ENCODE measurements at regions not wholly inside any gene's neighbourhood (a gene's known extent, or its start where the extent isn't known, plus 50 kb on each side); places are given as distances from the start of the nearest gene placed in this dataset.
"Not testable (repeated sequence)": the region's sequence is repeated elsewhere in the genome, so short reads cannot be mapped to it uniquely, and the experiment has no call there.

- Histone ChIP-seq H4K20me1 (no peaks in the 10 kb centered on the region), H3K27ac (no peak overlapping the region), H3K4me2 (no peak overlapping the region), H3K27me3 (no peaks in the 10 kb centered on the region), H3K4me3 (no peak overlapping the region), H3K9me3 (replicated peaks in 1 of 11) (peaks cover 4 to 18% (median 9%) of the 10 kb centered on the region in 11 experiments; a peak in 15 of 22 replicates), H3K36me3 (no peaks in the 10 kb centered on the region), H3K4me1 (peaks cover 0 to 10% (median 0%) of the 10 kb centered on the region in 10 experiments; a peak in 6 of 20 replicates), H3K9ac (no peak overlapping the region)
- no peak for TF ChIP-seq Cebpa-rat (IDR thresholded peaks at IDR 0.05)
Observed at GRCh38 chr4:148854203-148854602, 412.0 kb upstream of the NR3C2 start.

- no peaks in the 10 kb centered on the region for H3K36me3 ChIP-seq
- no peak overlapping the region for H3K27ac ChIP-seq
- H4K20me1 ChIP-seq = no peaks in the 10 kb centered on the region
- peaks cover 4 to 18% (median 9%) of the 10 kb centered on the region in 11 experiments; a peak in 15 of 22 replicates for H3K9me3 ChIP-seq (replicated peaks in 1 of 11)
- no peak for TF ChIP-seq Cebpa-rat (IDR thresholded peaks at IDR 0.05)
- peak overlapping the region in 3 of 11 experiments; percentile 4 to 34 (median 14); a peak in 5 of 22 replicates for H3K4me2 ChIP-seq
- H3K27me3 ChIP-seq = no peaks in the 10 kb centered on the region
- H3K4me3 ChIP-seq = no peak overlapping the region
- peaks cover 0 to 10% (median 0%) of the 10 kb centered on the region in 10 experiments; a peak in 6 of 20 replicates for H3K4me1 ChIP-seq
- H3K9ac ChIP-seq = no peak overlapping the region
Observed at GRCh38 chr4:148852092-148852699, 410.0 kb upstream of the NR3C2 start.

GRCh38 chr4:148850257-148850995 lies 408.2 kb upstream of the NR3C2 start:
- H3K4me2 ChIP-seq = no peak overlapping the region
- no peak overlapping the region for H3K4me3 ChIP-seq
- peaks cover 0 to 9% (median 6%) of the 10 kb centered on the region in 11 experiments; a peak in 9 of 22 replicates for H3K9me3 ChIP-seq (replicated peaks in 1 of 11)
- peaks cover 3 to 13% (median 11%) of the 10 kb centered on the region in 10 experiments; a peak in 19 of 20 replicates for H3K4me1 ChIP-seq
- no peak for TF ChIP-seq Cebpa-rat (IDR thresholded peaks at IDR 0.05)
- no peaks in the 10 kb centered on the region for H4K20me1 ChIP-seq
- no peak overlapping the region for H3K9ac ChIP-seq
- no peaks in the 10 kb centered on the region for H3K27me3 ChIP-seq
- H3K36me3 ChIP-seq = no peaks in the 10 kb centered on the region
- H3K27ac ChIP-seq = no peak overlapping the region

GRCh38 chr4:148849581-148849980 lies 407.4 kb upstream of the NR3C2 start:
- Histone ChIP-seq H3K4me1 (peaks cover 4 to 20% (median 16%) of the 10 kb centered on the region in 10 experiments; a peak in 19 of 20 replicates), H3K27ac (no peak overlapping the region), H3K27me3 (no peaks in the 10 kb centered on the region), H3K36me3 (no peaks in the 10 kb centered on the region), H3K4me3 (no peak overlapping the region), H3K9me3 (replicated peaks in 1 of 11) (peaks cover 0 to 6% (median 3%) of the 10 kb centered on the region in 11 experiments; a peak in 7 of 22 replicates), H3K9ac (no peak overlapping the region), H3K4me2 (no peak overlapping the region), H4K20me1 (no peaks in the 10 kb centered on the region)
- TF ChIP-seq Cebpa-rat (IDR thresholded peaks at IDR 0.05) = no peak

GRCh38 chr4:148847544-148848255 lies 405.5 kb upstream of the NR3C2 start:
- Histone ChIP-seq H3K27me3 (no peaks in the 10 kb centered on the region), H3K4me3 (no peak overlapping the region), H3K4me2 (no peak overlapping the region), H3K27ac (no peak overlapping the region), H3K4me1 (peaks cover 5 to 23% (median 17%) of the 10 kb centered on the region in 10 experiments; a peak in 19 of 20 replicates), H3K9me3 (replicated peaks in 1 of 11) (no peaks in the 10 kb centered on the region), H4K20me1 (no peaks in the 10 kb centered on the region), H3K36me3 (no peaks in the 10 kb centered on the region), H3K9ac (no peak overlapping the region)
- no peak for TF ChIP-seq Cebpa-rat (IDR thresholded peaks at IDR 0.05)

GRCh38 chr4:148845609-148846008 lies 403.4 kb upstream of the NR3C2 start:
- Histone ChIP-seq H3K4me3 (no peak overlapping the region), H3K36me3 (no peaks in the 10 kb centered on the region), H3K9ac (no peak overlapping the region), H3K4me1 (peaks cover 4 to 25% (median 21%) of the 10 kb centered on the region in 10 experiments; a peak in 16 of 20 replicates), H3K27ac (no peak overlapping the region), H4K20me1 (no peaks in the 10 kb centered on the region), H3K9me3 (replicated peaks in 1 of 11) (no peaks in the 10 kb centered on the region), H3K4me2 (peak overlapping the region in 8 of 11 experiments; percentile 31 to 71 (median 52); a peak in 17 of 22 replicates), H3K27me3 (no peaks in the 10 kb centered on the region)
- TF ChIP-seq Cebpa-rat (IDR thresholded peaks at IDR 0.05) = no peak

- Histone ChIP-seq H3K36me3 (no peaks in the 10 kb centered on the region), H3K4me1 (peaks cover 4 to 25% (median 21%) of the 10 kb centered on the region in 10 experiments; a peak in 16 of 20 replicates), H3K9me3 (replicated peaks in 1 of 11) (no peaks in the 10 kb centered on the region), H4K20me1 (no peaks in the 10 kb centered on the region), H3K9ac (no peak overlapping the region), H3K27ac (no peak overlapping the region), H3K27me3 (no peaks in the 10 kb centered on the region), H3K4me2 (no peak overlapping the region), H3K4me3 (no peak overlapping the region)
- TF ChIP-seq Cebpa-rat (IDR thresholded peaks at IDR 0.05) = no peak
Observed at GRCh38 chr4:148843625-148844024, 401.4 kb upstream of the NR3C2 start.

GRCh38 chr4:148842843-148843242 lies 400.6 kb upstream of the NR3C2 start:
- no peaks in the 10 kb centered on the region for H3K36me3 ChIP-seq
- no peaks in the 10 kb centered on the region for H3K9me3 ChIP-seq (replicated peaks in 1 of 11)
- H3K9ac ChIP-seq = no peak overlapping the region
- no peaks in the 10 kb centered on the region for H4K20me1 ChIP-seq
- peak overlapping the region in 10 of 11 experiments; percentile 12 to 57 (median 30); a peak in 17 of 22 replicates for H3K4me2 ChIP-seq
- H3K27ac ChIP-seq = no peak overlapping the region
- TF ChIP-seq Cebpa-rat (IDR thresholded peaks at IDR 0.05) = no peak
- H3K4me3 ChIP-seq = no peak overlapping the region
- peaks cover 4 to 25% (median 21%) of the 10 kb centered on the region in 10 experiments; a peak in 16 of 20 replicates for H3K4me1 ChIP-seq
- H3K27me3 ChIP-seq = no peaks in the 10 kb centered on the region

GRCh38 chr4:148837571-148837970 lies 395.4 kb upstream of the NR3C2 start:
- not testable (repeated sequence) for H3K9me3 ChIP-seq (replicated peaks in 1 of 11); H3K36me3 ChIP-seq; H3K27ac ChIP-seq; H3K4me2 ChIP-seq; H3K9ac ChIP-seq; H3K4me3 ChIP-seq; H4K20me1 ChIP-seq; H3K27me3 ChIP-seq
- peaks cover 20 to 34% (median 23%) of the 10 kb centered on the region in 10 experiments for H3K4me1 ChIP-seq
